Activated naive CD8-positive, alpha-beta T cell (primary cell): ENCODE measurements at regions not wholly inside any gene's neighbourhood (a gene's known extent, or its start where the extent isn't known, plus 50 kb on each side); places are given as distances from the start of the nearest gene placed in this dataset.

Experiments
- H3K27ac Mint-ChIP-seq: one replicate; pipeline ENCODE4 v1.8.0; 2021; ENCODE audit warnings: mixed read lengths
- H3K27me3 Mint-ChIP-seq: one replicate; pipeline ENCODE4 v1.8.0; 2021; ENCODE audit warnings: mixed read lengths
- H3K36me3 Mint-ChIP-seq: one replicate; pipeline ENCODE4 v1.8.0; 2021; ENCODE audit warnings: mixed read lengths
- H3K4me1 Mint-ChIP-seq: one replicate; pipeline ENCODE4 v1.8.0; 2021; ENCODE audit warnings: low read depth, mixed read lengths
- H3K4me3 Mint-ChIP-seq: one replicate; pipeline ENCODE4 v1.8.0; 2021; ENCODE audit warnings: mild to moderate bottlenecking, mixed read lengths
- H3K9me3 Mint-ChIP-seq: one replicate; pipeline ENCODE4 v1.8.0; 2021; ENCODE audit warnings: low read depth, mixed read lengths

- Mint-ChIP-seq H3K4me1 (no peaks in the 10 kb centered on the region), H3K9me3 (peaks cover 27% of the 10 kb centered on the region), H3K27ac (no peak overlapping the region), H3K36me3 (peaks cover 5% of the 10 kb centered on the region), H3K4me3 (no peak overlapping the region), H3K27me3 (peaks cover 11% of the 10 kb centered on the region)
Measured at GRCh38 chr1:38403667-38404066, 357.1 kb upstream of the POU3F1 start.

GRCh38 chr1:38402230-38402815, 355.7 kb upstream of the POU3F1 start:
- H3K9me3 Mint-ChIP-seq, result peaks cover 34% of the 10 kb centered on the region
- peaks cover 12% of the 10 kb centered on the region for H3K27me3 Mint-ChIP-seq
- no peak overlapping the region for H3K27ac Mint-ChIP-seq
- H3K36me3 Mint-ChIP-seq, result peaks cover 5% of the 10 kb centered on the region
- no peaks in the 10 kb centered on the region for H3K4me1 Mint-ChIP-seq
- no peak overlapping the region for H3K4me3 Mint-ChIP-seq

- peaks cover 22% of the 10 kb centered on the region for H3K9me3 Mint-ChIP-seq
- H3K4me1 Mint-ChIP-seq, result no peaks in the 10 kb centered on the region
- H3K4me3 Mint-ChIP-seq, result no peak overlapping the region
- H3K27me3 Mint-ChIP-seq, result peaks cover 34% of the 10 kb centered on the region
- H3K27ac Mint-ChIP-seq, result no peak overlapping the region
- peaks cover 4% of the 10 kb centered on the region for H3K36me3 Mint-ChIP-seq
Measured at GRCh38 chr1:38396606-38397005, 350.0 kb upstream of the POU3F1 start.

DNA sequence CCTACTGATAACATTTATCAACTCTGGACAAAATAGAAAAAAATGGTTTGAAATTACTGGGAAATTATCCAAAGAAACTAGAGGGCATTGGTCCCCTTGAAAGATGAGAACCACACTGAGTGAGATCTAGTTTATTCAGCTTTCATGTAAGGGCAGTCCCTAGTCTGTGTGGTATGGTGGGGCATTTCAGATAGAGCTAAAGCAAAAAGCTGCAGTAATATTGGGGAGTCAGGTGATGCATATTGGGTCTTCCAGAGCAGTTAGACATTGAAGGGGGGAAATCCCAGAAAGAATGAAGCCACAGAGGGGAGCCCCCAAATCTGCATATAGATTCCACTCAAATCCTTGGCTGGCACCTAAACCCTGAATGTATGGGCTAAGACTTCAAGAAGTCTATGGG, 347.7 kb upstream of the POU3F1 start:
- no peaks in the 10 kb centered on the region for H3K4me1 Mint-ChIP-seq
- H3K9me3 Mint-ChIP-seq, result peaks cover 33% of the 10 kb centered on the region
- H3K27me3 Mint-ChIP-seq, result peaks cover 39% of the 10 kb centered on the region
- H3K27ac Mint-ChIP-seq, result no peak overlapping the region
- peaks cover 14% of the 10 kb centered on the region for H3K36me3 Mint-ChIP-seq
- no peak overlapping the region for H3K4me3 Mint-ChIP-seq

DNA sequence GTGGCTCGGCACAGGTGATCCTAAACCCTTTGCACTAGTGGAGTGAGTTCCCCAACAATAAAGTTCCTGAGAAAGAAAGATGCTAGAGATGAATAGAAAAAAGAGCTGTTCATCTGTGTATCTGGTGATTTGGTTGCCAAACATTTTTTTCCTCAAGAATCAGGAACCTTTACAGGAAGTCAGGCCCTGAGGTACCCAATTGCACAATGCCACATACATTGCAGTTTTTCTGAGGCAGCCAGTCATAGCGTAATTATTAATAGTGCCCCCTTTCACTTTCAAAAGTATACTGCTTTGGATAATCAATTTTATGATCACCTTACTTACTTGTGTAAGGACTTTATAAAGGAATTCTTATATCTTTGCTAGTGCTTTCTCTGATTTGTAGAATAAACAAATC, 346.3 kb upstream of the POU3F1 start:
- no peak overlapping the region for H3K27ac Mint-ChIP-seq
- peaks cover 36% of the 10 kb centered on the region for H3K27me3 Mint-ChIP-seq
- no peak overlapping the region for H3K4me3 Mint-ChIP-seq
- H3K4me1 Mint-ChIP-seq, result no peaks in the 10 kb centered on the region
- peaks cover 37% of the 10 kb centered on the region for H3K9me3 Mint-ChIP-seq
- H3K36me3 Mint-ChIP-seq, result peaks cover 14% of the 10 kb centered on the region

DNA sequence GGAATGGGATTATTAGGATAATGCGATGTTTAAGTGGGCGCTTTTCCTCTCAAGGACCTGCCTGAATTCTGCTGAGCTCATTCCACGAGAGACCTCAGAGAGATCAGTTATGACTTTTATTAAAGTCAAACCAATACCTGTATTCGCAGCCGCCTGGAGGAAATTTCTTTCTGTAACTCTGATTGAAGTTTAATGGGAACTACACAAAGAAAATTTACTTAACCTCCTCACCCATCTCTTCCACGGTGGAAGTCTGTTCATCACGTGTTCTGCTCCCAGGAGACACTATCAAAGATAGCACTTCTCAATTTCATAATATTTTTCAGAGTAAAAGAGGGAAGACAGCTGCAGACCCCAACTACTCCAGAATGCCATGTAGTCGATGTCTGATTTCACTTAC, 334.7 kb upstream of the POU3F1 start:
- H3K27ac Mint-ChIP-seq, result no peak overlapping the region
- H3K4me1 Mint-ChIP-seq, result no peaks in the 10 kb centered on the region
- no peak overlapping the region for H3K4me3 Mint-ChIP-seq
- no peaks in the 10 kb centered on the region for H3K9me3 Mint-ChIP-seq
- peaks cover 7% of the 10 kb centered on the region for H3K27me3 Mint-ChIP-seq
- H3K36me3 Mint-ChIP-seq, result no peaks in the 10 kb centered on the region

GRCh38 chr1:38376577-38376976, 330.0 kb upstream of the POU3F1 start:
- no peak overlapping the region for H3K4me3 Mint-ChIP-seq
- H3K9me3 Mint-ChIP-seq, result peaks cover 13% of the 10 kb centered on the region
- no peaks in the 10 kb centered on the region for H3K4me1 Mint-ChIP-seq
- H3K27me3 Mint-ChIP-seq, result peaks cover 3% of the 10 kb centered on the region
- H3K36me3 Mint-ChIP-seq, result peaks cover 6% of the 10 kb centered on the region
- H3K27ac Mint-ChIP-seq, result no peak overlapping the region

- Mint-ChIP-seq H3K4me3 (no peak overlapping the region), H3K27ac (no peak overlapping the region), H3K27me3 (peaks cover 3% of the 10 kb centered on the region), H3K9me3 (peaks cover 13% of the 10 kb centered on the region), H3K36me3 (peaks cover 6% of the 10 kb centered on the region), H3K4me1 (no peaks in the 10 kb centered on the region)
Measured at GRCh38 chr1:38375035-38375434, 328.4 kb upstream of the POU3F1 start.

DNA sequence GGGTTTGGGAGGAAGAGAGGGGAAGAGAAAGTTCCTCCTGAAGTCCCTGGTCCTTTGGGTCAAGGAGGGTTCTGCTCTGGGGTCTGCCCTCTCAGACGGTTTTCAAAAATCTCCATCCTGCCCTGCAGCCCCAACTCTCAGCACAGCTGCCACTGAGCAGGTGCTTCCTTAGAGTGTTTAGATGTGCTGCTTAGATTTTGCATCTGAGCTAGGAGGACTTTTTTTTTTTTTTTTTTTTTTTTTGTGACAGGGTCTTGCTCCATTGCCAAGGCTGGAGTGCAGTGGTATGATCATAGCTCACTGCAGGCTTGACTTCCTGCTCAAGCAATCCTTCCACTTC, 324.9 kb upstream of the POU3F1 start:
- no peak overlapping the region for H3K4me3 Mint-ChIP-seq
- H3K9me3 Mint-ChIP-seq, result peaks cover 13% of the 10 kb centered on the region
- H3K27ac Mint-ChIP-seq, result no peak overlapping the region
- no peaks in the 10 kb centered on the region for H3K4me1 Mint-ChIP-seq
- peaks cover 7% of the 10 kb centered on the region for H3K27me3 Mint-ChIP-seq
- peaks cover 6% of the 10 kb centered on the region for H3K36me3 Mint-ChIP-seq

GRCh38 chr1:38370716-38371504, 324.3 kb upstream of the POU3F1 start:
- no peaks in the 10 kb centered on the region for H3K4me1 Mint-ChIP-seq
- no peak overlapping the region for H3K27ac Mint-ChIP-seq
- peaks cover 13% of the 10 kb centered on the region for H3K9me3 Mint-ChIP-seq

GRCh38 chr1:38365242-38365641, 318.6 kb upstream of the POU3F1 start:
- H3K4me3 Mint-ChIP-seq, result no peak overlapping the region
- no peaks in the 10 kb centered on the region for H3K9me3 Mint-ChIP-seq
- H3K27me3 Mint-ChIP-seq, result peaks cover 6% of the 10 kb centered on the region
- H3K36me3 Mint-ChIP-seq, result no peaks in the 10 kb centered on the region
- no peak overlapping the region for H3K27ac Mint-ChIP-seq
- H3K4me1 Mint-ChIP-seq, result no peaks in the 10 kb centered on the region

More at GRCh38 chr1:38370716-38371504, 324.3 kb upstream of the POU3F1 start:
- Mint-ChIP-seq H3K4me3 (no peak overlapping the region), H3K27me3 (peaks cover 7% of the 10 kb centered on the region), H3K36me3 (peaks cover 6% of the 10 kb centered on the region)

- Mint-ChIP-seq H3K9me3 (no peaks in the 10 kb centered on the region), H3K27ac (no peak overlapping the region), H3K27me3 (peaks cover 2% of the 10 kb centered on the region)
Measured at GRCh38 chr1:38361566-38361965, 315.0 kb upstream of the POU3F1 start.

DNA sequence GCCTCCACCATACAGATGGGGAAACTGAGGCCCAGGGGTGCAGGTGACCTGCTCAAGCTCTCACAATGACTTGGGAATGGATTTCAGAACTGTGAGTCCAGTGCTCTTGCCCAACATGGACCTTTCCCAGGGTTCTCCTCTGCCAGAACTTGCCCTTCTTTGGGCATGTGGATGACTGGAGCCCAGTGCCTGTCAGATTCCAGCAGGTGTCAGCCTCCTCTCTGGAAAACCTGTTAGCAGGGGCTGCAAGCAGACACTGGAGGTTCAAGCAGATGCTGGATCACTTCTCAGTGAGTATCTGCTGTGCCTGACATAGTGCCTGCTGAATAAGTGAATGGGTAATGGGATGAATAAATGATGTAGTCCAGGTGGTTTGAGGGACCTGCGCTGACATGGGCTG, 314.2 kb upstream of the POU3F1 start:
- no peak overlapping the region for H3K4me3 Mint-ChIP-seq
- peaks cover 2% of the 10 kb centered on the region for H3K27me3 Mint-ChIP-seq
- no peak overlapping the region for H3K27ac Mint-ChIP-seq
- H3K4me1 Mint-ChIP-seq, result no peaks in the 10 kb centered on the region
- H3K36me3 Mint-ChIP-seq, result no peaks in the 10 kb centered on the region
- no peaks in the 10 kb centered on the region for H3K9me3 Mint-ChIP-seq

More at GRCh38 chr1:38361566-38361965, 315.0 kb upstream of the POU3F1 start:
- H3K4me3 Mint-ChIP-seq, result no peak overlapping the region
- H3K4me1 Mint-ChIP-seq, result no peaks in the 10 kb centered on the region
- H3K36me3 Mint-ChIP-seq, result no peaks in the 10 kb centered on the region

GRCh38 chr1:38353956-38354355, 307.4 kb upstream of the POU3F1 start:
- Mint-ChIP-seq H3K9me3 (peaks cover 2% of the 10 kb centered on the region), H3K36me3 (no peaks in the 10 kb centered on the region), H3K27ac (no peak overlapping the region), H3K4me1 (no peaks in the 10 kb centered on the region), H3K27me3 (peaks cover 12% of the 10 kb centered on the region), H3K4me3 (no peak overlapping the region)

- no peaks in the 10 kb centered on the region for H3K4me1 Mint-ChIP-seq
- H3K9me3 Mint-ChIP-seq, result peaks cover 13% of the 10 kb centered on the region
- peaks cover 16% of the 10 kb centered on the region for H3K27me3 Mint-ChIP-seq
- no peak overlapping the region for H3K4me3 Mint-ChIP-seq
- H3K27ac Mint-ChIP-seq, result no peak overlapping the region
- no peaks in the 10 kb centered on the region for H3K36me3 Mint-ChIP-seq
Measured at GRCh38 chr1:38352869-38353268, 306.3 kb upstream of the POU3F1 start.
